Naive thymus-derived CD4-positive, alpha-beta T cell (primary cell): ENCODE measurements at regions not wholly inside any gene's neighbourhood (a gene's known extent, or its start where the extent isn't known, plus 50 kb on each side); places are given as distances from the start of the nearest gene placed in this dataset.

Source experiments
- ATAC-seq: fragments of 150-1000 bp; cut with Tn5 transposase; 2 replicates; pipeline ENCODE4 v1.10.0; 2021; ENCODE audit warnings: mild to moderate bottlenecking, moderate library complexity
- CTCF ChIA-PET: fragments of 350-600 bp; sonication (Branson Sonifier 250); formaldehyde crosslinking; loops from one replicate; lab custom pipeline; 2021; ENCODE audit warnings: antibody characterized with exemption; lab: Charles Lee
- POLR2A ChIA-PET: fragments of 350-600 bp; sonication (Branson Sonifier 250); formaldehyde crosslinking; loops from one replicate; lab custom pipeline; 2021; ENCODE audit warnings: antibody characterized with exemption, inconsistent platforms; lab: Charles Lee
- DNase-seq, 9 donors: peaks; one replicate each; pipeline versions ENCODE4 v3.0.0 to v3.0.0-alpha.2; 2020 to 2022; ENCODE audit warnings: mixed read lengths in 1 of 9
- H3K27ac ChIP-seq: one replicate; pipeline ENCODE4 v1.7.0; 2013; ENCODE audit warnings: mild to moderate bottlenecking, low read depth, low read length, moderate library complexity
- H3K27me3 ChIP-seq, 2 donors: one replicate each; pipeline ENCODE4 v1.7.0; 2013; ENCODE audit warnings: low read length in 2 of 2, mild to moderate bottlenecking in 2 of 2, moderate library complexity in 2 of 2; ENCODE audit not compliant: control insufficient read depth in 2 of 2, insufficient read depth in 2 of 2
- H3K36me3 ChIP-seq, 3 experiments: 1 replicate in 2 of 3; 2 replicates in 1 of 3; pipeline ENCODE4 v1.7.0; 2013; ENCODE audit warnings: low read length in 3 of 3, mild to moderate bottlenecking in 3 of 3, moderate library complexity in 1 of 3; ENCODE audit not compliant: insufficient read depth in 3 of 3, control insufficient read depth in 2 of 3
- H3K4me1 ChIP-seq, 2 donors: one replicate each; pipeline ENCODE4 v1.7.0; 2013; ENCODE audit warnings: low read length in 2 of 2, mild to moderate bottlenecking in 2 of 2, moderate library complexity in 1 of 2; ENCODE audit not compliant: control insufficient read depth in 2 of 2, insufficient read depth in 2 of 2
- H3K4me3 ChIP-seq: 2 replicates; pipeline ENCODE4 v1.7.0; 2013; ENCODE audit warnings: mild to moderate bottlenecking, low read length
- H3K9me3 ChIP-seq, 3 experiments: 1 replicate in 2 of 3; 2 replicates in 1 of 3; pipeline ENCODE4 v1.7.0; 2013; ENCODE audit warnings: low read length in 3 of 3; ENCODE audit not compliant: control insufficient read depth in 2 of 3
- H3K27ac Mint-ChIP-seq, 9 donors: one replicate each; pipeline ENCODE4 v1.8.0; 2020 to 2022; ENCODE audit warnings: mixed read lengths in 9 of 9, mild to moderate bottlenecking in 8 of 9, moderate library complexity in 5 of 9, inconsistent platforms in 2 of 9
- H3K27me3 Mint-ChIP-seq, 5 donors: one replicate each; pipeline ENCODE4 v1.8.0; 2021 to 2022; ENCODE audit warnings: mixed read lengths in 5 of 5, mild to moderate bottlenecking in 1 of 5
- H3K36me3 Mint-ChIP-seq, 5 donors: one replicate each; pipeline ENCODE4 v1.8.0; 2020 to 2022; ENCODE audit warnings: mixed read lengths in 5 of 5, mild to moderate bottlenecking in 3 of 5, inconsistent platforms in 1 of 5
- H3K4me1 Mint-ChIP-seq, 7 donors: one replicate each; pipeline ENCODE4 v1.8.0; 2020 to 2022; ENCODE audit warnings: mixed read lengths in 7 of 7, mild to moderate bottlenecking in 3 of 7, inconsistent platforms in 1 of 7
- H3K4me3 Mint-ChIP-seq, 10 donors: one replicate each; pipeline ENCODE4 v1.8.0; 2020 to 2022; ENCODE audit warnings: mild to moderate bottlenecking in 10 of 10, mixed read lengths in 10 of 10, moderate library complexity in 6 of 10, inconsistent platforms in 2 of 10
- H3K9me3 Mint-ChIP-seq, 11 donors: one replicate each; pipeline ENCODE4 v1.8.0; 2020 to 2022; ENCODE audit warnings: mixed read lengths in 11 of 11, mild to moderate bottlenecking in 4 of 11, inconsistent platforms in 1 of 11, moderate library complexity in 1 of 11
- intact Hi-C, 2 donors: fragments of 100-400 bp; cut with micrococcal nuclease; formaldehyde crosslinking; loops; one replicate each; pipeline ENCODE4 v1.15.1; 2023

GRCh38 chr20:48470141-48470540 is 357.7 kb downstream of the PREX1 start:
- no peak overlapping the region for H3K27ac Mint-ChIP-seq
- H3K4me3 Mint-ChIP-seq = no peak overlapping the region
- H3K27ac ChIP-seq = no peak overlapping the region
- peaks cover 0 to 4% (median 0%) of the 10 kb centered on the region in 11 donors for H3K9me3 Mint-ChIP-seq
- ChIA-PET CTCF (no interaction called here), POLR2A (interaction anchor here (0.8 kb wide), 1 partner anchor 1178 kb away, joined by 3 read pairs; no protein-coding TSS in a partner anchor)
- no peak overlapping the region for H3K4me3 ChIP-seq
- DNase-seq = no peak
- intact Hi-C loops = no loop called here
- ATAC-seq = no peak
- peaks cover 0 to 18% (median 5%) of the 10 kb centered on the region in 7 donors for H3K4me1 Mint-ChIP-seq
- H3K4me1 ChIP-seq = no peaks in the 10 kb centered on the region
- H3K9me3 ChIP-seq = no peaks in the 10 kb centered on the region
- H3K27me3 ChIP-seq = no peaks in the 10 kb centered on the region
- H3K27me3 Mint-ChIP-seq = peaks cover 0 to 12% (median 0%) of the 10 kb centered on the region in 5 donors
- no peaks in the 10 kb centered on the region for H3K36me3 ChIP-seq
- peaks cover 0 to 3% (median 0%) of the 10 kb centered on the region in 5 donors for H3K36me3 Mint-ChIP-seq

- Histone ChIP-seq H3K27ac (no peak overlapping the region), H3K4me1 (no peaks in the 10 kb centered on the region), H3K4me3 (no peak overlapping the region), H3K9me3 (no peaks in the 10 kb centered on the region), H3K36me3 (no peaks in the 10 kb centered on the region), H3K27me3 (no peaks in the 10 kb centered on the region)
- DNase-seq (no peak), ATAC-seq (no peak)
- POLR2A ChIA-PET = no interaction called here
- Mint-ChIP-seq H3K27me3 (peaks cover 0 to 12% (median 0%) of the 10 kb centered on the region in 5 donors), H3K4me1 (peaks cover 0 to 18% (median 5%) of the 10 kb centered on the region in 7 donors), H3K27ac (no peak overlapping the region), H3K36me3 (peaks cover 0 to 3% (median 0%) of the 10 kb centered on the region in 5 donors), H3K4me3 (no peak overlapping the region), H3K9me3 (peaks cover 0 to 4% (median 0%) of the 10 kb centered on the region in 11 donors)
- CTCF ChIA-PET = no interaction called here
- intact Hi-C loops = loop anchor here in 1 of 2 donors (10.0 kb wide), 1 partner anchor 744 kb away; no protein-coding TSS in a partner anchor
Observed at GRCh38 chr20:48469026-48469425, 358.8 kb downstream of the PREX1 start.

GRCh38 chr20:48468571-48468970 is 359.2 kb downstream of the PREX1 start:
- ChIA-PET CTCF (no interaction called here), POLR2A (no interaction called here)
- intact Hi-C loops = loop anchor here in 1 of 2 donors (10.0 kb wide), 1 partner anchor 744 kb away; no protein-coding TSS in a partner anchor
- DNase-seq (no peak), ATAC-seq (no peak)
- Histone ChIP-seq H3K4me3 (no peak overlapping the region), H3K36me3 (no peaks in the 10 kb centered on the region), H3K9me3 (no peaks in the 10 kb centered on the region), H3K27ac (no peak overlapping the region), H3K27me3 (no peaks in the 10 kb centered on the region), H3K4me1 (no peaks in the 10 kb centered on the region)
- Mint-ChIP-seq H3K4me3 (no peak overlapping the region), H3K4me1 (peaks cover 0 to 18% (median 5%) of the 10 kb centered on the region in 7 donors), H3K9me3 (peaks cover 0 to 4% (median 0%) of the 10 kb centered on the region in 11 donors), H3K27ac (no peak overlapping the region), H3K27me3 (peaks cover 0 to 12% (median 0%) of the 10 kb centered on the region in 5 donors), H3K36me3 (peaks cover 0 to 3% (median 0%) of the 10 kb centered on the region in 5 donors)

GRCh38 chr20:48467622-48468021 is 360.2 kb downstream of the PREX1 start:
- Mint-ChIP-seq H3K27me3 (peaks cover 0 to 12% (median 4%) of the 10 kb centered on the region in 5 donors), H3K9me3 (peaks cover 0 to 4% (median 0%) of the 10 kb centered on the region in 11 donors), H3K36me3 (peaks cover 0 to 3% (median 0%) of the 10 kb centered on the region in 5 donors), H3K4me1 (peaks cover 0 to 18% (median 5%) of the 10 kb centered on the region in 7 donors), H3K4me3 (peak overlapping the region in 2 of 10 donors; percentile 44 to 45), H3K27ac (peak overlapping the region in 2 of 9 donors; percentile 6 to 70)
- ATAC-seq (no peak), DNase-seq (peak in 2 of 9 donors; percentile 5 to 24)
- no peaks in the 10 kb centered on the region for H3K27me3 ChIP-seq
- H3K27ac ChIP-seq = no peak overlapping the region
- intact Hi-C loops = loop anchor here in 1 of 2 donors (10.0 kb wide), 1 partner anchor 743 kb away; no protein-coding TSS in a partner anchor
- H3K4me1 ChIP-seq = no peaks in the 10 kb centered on the region
- H3K9me3 ChIP-seq = no peaks in the 10 kb centered on the region
- no peaks in the 10 kb centered on the region for H3K36me3 ChIP-seq
- CTCF ChIA-PET = no interaction called here
- POLR2A ChIA-PET = no interaction called here
- no peak overlapping the region for H3K4me3 ChIP-seq

GRCh38 chr20:48465271-48465670 is 362.5 kb downstream of the PREX1 start:
- POLR2A ChIA-PET = no interaction called here
- CTCF ChIA-PET = no interaction called here
- H3K36me3 ChIP-seq = no peaks in the 10 kb centered on the region
- H3K27me3 ChIP-seq = no peaks in the 10 kb centered on the region
- no peak overlapping the region for H3K4me3 ChIP-seq
- no peak overlapping the region for H3K4me3 Mint-ChIP-seq
- H3K27me3 Mint-ChIP-seq = peaks cover 0 to 7% (median 3%) of the 10 kb centered on the region in 5 donors
- H3K4me1 Mint-ChIP-seq = peaks cover 0 to 18% (median 5%) of the 10 kb centered on the region in 7 donors
- ATAC-seq = no peak
- no peak for DNase-seq
- H3K9me3 ChIP-seq = no peaks in the 10 kb centered on the region
- peaks cover 0 to 3% (median 0%) of the 10 kb centered on the region in 5 donors for H3K36me3 Mint-ChIP-seq
- H3K9me3 Mint-ChIP-seq = peaks cover 0 to 4% (median 0%) of the 10 kb centered on the region in 11 donors
- no peak overlapping the region for H3K27ac ChIP-seq
- intact Hi-C loops = loop anchor here in 1 of 2 donors (10.0 kb wide), 1 partner anchor 740 kb away; no protein-coding TSS in a partner anchor
- H3K27ac Mint-ChIP-seq = no peak overlapping the region
- no peaks in the 10 kb centered on the region for H3K4me1 ChIP-seq

GRCh38 chr20:48463916-48464315 is 363.9 kb downstream of the PREX1 start:
- no peak overlapping the region for H3K4me3 Mint-ChIP-seq
- H3K27me3 ChIP-seq = no peaks in the 10 kb centered on the region
- intact Hi-C loops = loop anchor here in 1 of 2 donors (10.0 kb wide), 1 partner anchor 739 kb away; no protein-coding TSS in a partner anchor
- H3K27ac Mint-ChIP-seq = no peak overlapping the region
- peaks cover 0 to 4% (median 0%) of the 10 kb centered on the region in 11 donors for H3K9me3 Mint-ChIP-seq
- H3K4me1 Mint-ChIP-seq = peaks cover 0 to 18% (median 5%) of the 10 kb centered on the region in 7 donors
- no peaks in the 10 kb centered on the region for H3K4me1 ChIP-seq
- H3K36me3 Mint-ChIP-seq = peaks cover 0 to 3% (median 0%) of the 10 kb centered on the region in 5 donors
- H3K27ac ChIP-seq = no peak overlapping the region
- no peak overlapping the region for H3K4me3 ChIP-seq
- peaks cover 0 to 4% (median 1%) of the 10 kb centered on the region in 5 donors for H3K27me3 Mint-ChIP-seq
- no peak for ATAC-seq
- H3K36me3 ChIP-seq = no peaks in the 10 kb centered on the region
- no peaks in the 10 kb centered on the region for H3K9me3 ChIP-seq
- DNase-seq = no peak
- POLR2A ChIA-PET = no interaction called here
- CTCF ChIA-PET = no interaction called here
